Fibroblast of lung (primary cell): ENCODE measurements at regions not wholly inside any gene's neighbourhood (a gene's known extent, or its start where the extent isn't known, plus 50 kb on each side); places are given as distances from the start of the nearest gene placed in this dataset.

Experiments used
- CTCF ChIP-seq, 2 donors: IDR thresholded peaks in 1 of 2; conservative IDR thresholded peaks in 1 of 2; 1 replicate in 1 of 2; 2 replicates in 1 of 2; pipeline ENCODE4 v1.5.1; 2011 to 2012; ENCODE audit warnings: low read length in 2 of 2, control low read depth in 1 of 2, inconsistent platforms in 1 of 2, low read depth in 1 of 2, mild to moderate bottlenecking in 1 of 2
- EZH2 ChIP-seq: IDR thresholded peaks from 2 replicates; pipeline ENCODE4 v1.5.1; 2012; ENCODE audit warnings: low read length, control low read depth, mild to moderate bottlenecking; ENCODE audit errors: missing control alignments

- no peak for TF ChIP-seq CTCF (conservative IDR thresholded peaks at IDR 0.05 in 1 of 2, IDR thresholded peaks at IDR 0.05 in 1 of 2; ENCODE audit: low read depth in 1 of 2, low read length in 2 of 2)
- TF ChIP-seq EZH2: no peak
Measured at GRCh38 chr12:58607805-58608204, 312.5 kb downstream of the LRIG3 start.
